ENCODE measurements at regions not wholly inside any gene's neighbourhood (a gene's known extent, or its start where the extent isn't known, plus 50 kb on each side); places are given as distances from the start of the nearest gene placed in this dataset.

DNA sequence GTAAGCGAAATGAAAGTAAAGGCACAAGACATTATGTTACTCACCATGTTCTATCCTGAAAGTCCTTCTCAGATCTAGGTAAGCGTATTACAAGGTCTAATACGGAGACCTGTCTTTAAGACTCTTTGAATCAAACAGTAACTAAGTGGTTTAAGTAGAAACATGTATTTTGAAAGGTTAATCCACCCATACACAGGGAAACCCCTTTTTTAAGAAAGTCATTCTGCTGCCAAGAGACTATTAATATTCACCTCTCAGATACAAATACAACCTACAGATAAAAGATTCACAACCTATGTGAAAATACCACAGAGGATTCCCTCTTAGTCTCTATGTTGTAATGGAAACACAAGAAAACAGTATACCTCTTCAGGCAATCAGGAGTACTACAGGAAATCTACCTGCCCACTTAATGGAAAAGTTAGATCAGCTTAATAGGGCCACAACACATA lies 63.2 kb upstream of the TNIP3 start:
- BruUV-seq (replicated peaks), result no TSS peak
- POLR2A ChIA-PET, result no interaction called here
- Histone ChIP-seq H2AFZ (ENCODE audit: low read depth, low read length) (no peak overlapping the region), H3K79me2 (ENCODE audit: control insufficient read depth, insufficient read depth, low read length) (no peaks in the 10 kb centered on the region), H4K20me1 (replicated peaks; ENCODE audit: control insufficient read depth, extremely low read depth, insufficient read depth, low read length) (no peaks in the 10 kb centered on the region), H3K27me3 (ENCODE audit: control insufficient read depth in 2 of 2, insufficient read depth in 2 of 2, low read length in 2 of 2) (peaks cover 0 to 2% of the 10 kb centered on the region in 2 experiments), H3K36me3 (ENCODE audit: control insufficient read depth in 2 of 2, extremely low read depth in 1 of 2, insufficient read depth in 2 of 2, low read length in 2 of 2) (no peaks in the 10 kb centered on the region), H3K4me1 (ENCODE audit: control insufficient read depth, extremely low read depth, insufficient read depth, low read length) (no peaks in the 10 kb centered on the region), H3K9me3 (replicated peaks; ENCODE audit: control insufficient read depth, insufficient read depth, low read length) (no peaks in the 10 kb centered on the region), H3K9me1 (replicated peaks; ENCODE audit: control insufficient read depth, extremely low read depth, insufficient read depth, low read length) (no peaks in the 10 kb centered on the region), H3K27ac (ENCODE audit: insufficient read depth, low read depth, low read length) (no peak overlapping the region), H3K9ac (replicated peaks; ENCODE audit: extremely low read depth, insufficient read depth, low read length) (no peak overlapping the region), H3K4me2 (ENCODE audit: insufficient read depth, low read length) (no peak overlapping the region), H3K4me3 (replicated peaks in 1 of 3; ENCODE audit: insufficient read depth in 1 of 3, low read depth in 1 of 3, low read length in 3 of 3) (no peak overlapping the region)
- FAIRE-seq (no peak), DNase-seq (ENCODE audit: low read depth, low spot score) (no peak)
- intact Hi-C loops (cut with micrococcal nuclease), result no loop called here
- dilution Hi-C loops (cut with MboI; ENCODE audit: extremely low pct_ligation_motif_present, low sequenced_read_pairs), result no loop called here
- TF ChIP-seq JUN (IDR thresholded peaks at IDR 0.05; ENCODE audit: borderline replicate concordance, insufficient read depth, insufficient read length, low read depth) (no peak), FOS (IDR thresholded peaks at IDR 0.05; ENCODE audit: borderline replicate concordance, insufficient read depth, low read length) (no peak), EZH2 (IDR thresholded peaks at IDR 0.05; ENCODE audit: borderline replicate concordance, low read depth, low read length, severe bottlenecking) (no peak), MYC (IDR thresholded peaks at IDR 0.05; ENCODE audit: low read depth, low read length) (no peak), GATA2 (IDR thresholded peaks at IDR 0.05; ENCODE audit: insufficient read depth, insufficient read length, low read depth, low read length) (no peak), POLR2A (IDR thresholded peaks at IDR 0.05; ENCODE audit: low read depth, low read length) (no peak), POLR2AphosphoS5 (IDR thresholded peaks at IDR 0.05; ENCODE audit: insufficient read depth, low read depth, low read length) (no peak)
- TF ChIP-seq, protein P1, sequence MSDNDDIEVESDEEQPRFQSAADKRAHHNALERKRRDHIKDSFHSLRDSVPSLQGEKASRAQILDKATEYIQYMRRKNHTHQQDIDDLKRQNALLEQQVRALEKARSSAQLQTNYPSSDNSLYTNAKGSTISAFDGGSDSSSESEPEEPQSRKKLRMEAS (IDR thresholded peaks at IDR 0.05; ENCODE audit: insufficient read depth, insufficient read length), result no peak
- TF ChIP-seq, protein P2, sequence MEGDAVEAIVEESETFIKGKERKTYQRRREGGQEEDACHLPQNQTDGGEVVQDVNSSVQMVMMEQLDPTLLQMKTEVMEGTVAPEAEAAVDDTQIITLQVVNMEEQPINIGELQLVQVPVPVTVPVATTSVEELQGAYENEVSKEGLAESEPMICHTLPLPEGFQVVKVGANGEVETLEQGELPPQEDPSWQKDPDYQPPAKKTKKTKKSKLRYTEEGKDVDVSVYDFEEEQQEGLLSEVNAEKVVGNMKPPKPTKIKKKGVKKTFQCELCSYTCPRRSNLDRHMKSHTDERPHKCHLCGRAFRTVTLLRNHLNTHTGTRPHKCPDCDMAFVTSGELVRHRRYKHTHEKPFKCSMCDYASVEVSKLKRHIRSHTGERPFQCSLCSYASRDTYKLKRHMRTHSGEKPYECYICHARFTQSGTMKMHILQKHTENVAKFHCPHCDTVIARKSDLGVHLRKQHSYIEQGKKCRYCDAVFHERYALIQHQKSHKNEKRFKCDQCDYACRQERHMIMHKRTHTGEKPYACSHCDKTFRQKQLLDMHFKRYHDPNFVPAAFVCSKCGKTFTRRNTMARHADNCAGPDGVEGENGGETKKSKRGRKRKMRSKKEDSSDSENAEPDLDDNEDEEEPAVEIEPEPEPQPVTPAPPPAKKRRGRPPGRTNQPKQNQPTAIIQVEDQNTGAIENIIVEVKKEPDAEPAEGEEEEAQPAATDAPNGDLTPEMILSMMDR (IDR thresholded peaks at IDR 0.05; ENCODE audit: extremely low read depth in 1 of 2, insufficient read depth in 1 of 2, low read depth in 1 of 2, low read length in 2 of 2), result no peak
- CTCF ChIA-PET, result interaction anchor here (2.8 kb wide), 1 partner anchor 35 kb away, joined by 12 read pairs; no protein-coding TSS in a partner anchor

All from endothelial cell of umbilical vein (primary cell).